GM12878 (cell line): ENCODE measurements at regions not wholly inside any gene's neighbourhood (a gene's known extent, or its start where the extent isn't known, plus 50 kb on each side); places are given as distances from the start of the nearest gene placed in this dataset.

Experiments used
- ATAC-seq: fragments of 200-7000 bp; cut with Tn5 transposase; 3 replicates; pipeline ENCODE4 v1.9.1; 2020; ENCODE audit warnings: mild to moderate bottlenecking, moderate library complexity
- BruUV-seq: library from RNA; stranded (reverse); fragments of 400-500 nt; replicated peaks from 2 replicates; lab custom pipeline; 2021; lab: Mats Ljungman, UMichigan
- CTCF ChIA-PET: fragments of 300-600 bp; sonication (Branson Sonifier 250); formaldehyde crosslinking; extraction: SDS; loops from one replicate; lab custom pipeline; 2021; ENCODE audit warnings: inconsistent platforms; lab: Yijun Ruan, JAX
- POLR2A ChIA-PET: fragments of 350-600 bp; formaldehyde crosslinking; extraction: SDS; loops from one replicate; lab custom pipeline; 2021; ENCODE audit warnings: inconsistent platforms; lab: Charles Lee
- RAD21 ChIA-PET: fragments of 300-600 bp; sonication (Branson Sonifier 250); formaldehyde crosslinking; loops from one replicate; lab custom pipeline; 2023; ENCODE audit warnings: antibody characterized with exemption; ENCODE audit not compliant: unreplicated experiment; lab: Charles Lee
- SMC1A ChIA-PET: fragments of 300-600 bp; sonication (Branson Sonifier 250); formaldehyde crosslinking; loops from one replicate; lab custom pipeline; 2023; ENCODE audit not compliant: unreplicated experiment, uncharacterized antibody; lab: Charles Lee
- DNase-seq: peaks from one replicate; pipeline ENCODE4 v3.0.0-alpha.2; 2011; ENCODE audit warnings: low read depth, low spot score
- FAIRE-seq: peaks from 3 replicates; lab custom pipeline; 2011; peaks lifted over from hg19 to GRCh38; lab: Jason Lieb, UNC
- H2AFZ ChIP-seq: 2 replicates; pipeline ENCODE4 v1.6.0; 2011; ENCODE audit warnings: low read depth, low read length, control low read depth; ENCODE audit not compliant: control insufficient read depth
- H3K27ac ChIP-seq: 2 replicates; pipeline ENCODE4 v1.5.1; 2011; ENCODE audit warnings: control low read depth; ENCODE audit not compliant: control insufficient read depth, insufficient read depth
- H3K27me3 ChIP-seq, 2 experiments: replicated peaks in 1 of 2; 2 replicates each; pipeline versions ENCODE4 v1.6.0 to v1.6.1; 2011; ENCODE audit warnings: low read length in 1 of 2; ENCODE audit not compliant: control insufficient read depth in 2 of 2, insufficient read depth in 2 of 2
- H3K36me3 ChIP-seq, 2 experiments: 2 replicates each; pipeline ENCODE4 v1.5.1; 2011; ENCODE audit warnings: low read length in 1 of 2; ENCODE audit not compliant: control insufficient read depth in 2 of 2, insufficient read depth in 2 of 2
- H3K4me1 ChIP-seq: 2 replicates; pipeline ENCODE4 v1.6.1; 2011; ENCODE audit warnings: mild to moderate bottlenecking, low read length, moderate library complexity, mixed read lengths; ENCODE audit not compliant: control insufficient read depth, insufficient read depth
- H3K4me2 ChIP-seq: 2 replicates; pipeline ENCODE4 v1.6.0; 2011; ENCODE audit warnings: control low read depth; ENCODE audit not compliant: control insufficient read depth, insufficient read depth
- H3K4me3 ChIP-seq: fragments of 200-600 bp; sonication (generic); 2 replicates; pipeline ENCODE4 v1.5.1; 2016
- H3K79me2 ChIP-seq: 2 replicates; pipeline ENCODE4 v1.6.0; 2011; ENCODE audit warnings: low read length; ENCODE audit not compliant: control insufficient read depth, insufficient read depth
- H3K9ac ChIP-seq: 2 replicates; pipeline ENCODE4 v1.8.0; 2011; ENCODE audit warnings: low read length, control low read depth, mixed read lengths; ENCODE audit not compliant: control insufficient read depth, insufficient read depth
- H3K9me3 ChIP-seq: replicated peaks from 3 replicates; pipeline ENCODE4 v1.5.1; 2011; ENCODE audit warnings: mild to moderate bottlenecking, low read length; ENCODE audit not compliant: control insufficient read depth, insufficient read depth
- H4K20me1 ChIP-seq: 2 replicates; pipeline ENCODE4 v1.6.0; 2011; ENCODE audit not compliant: control insufficient read depth, insufficient read depth
- BACH1 ChIP-seq: fragments of 450-650 bp; IDR thresholded peaks from 2 replicates; pipeline ENCODE4 v1.6.1; 2017; ENCODE audit warnings: mild to moderate bottlenecking, borderline replicate concordance
- FOS ChIP-seq: IDR thresholded peaks from 3 replicates; pipeline ENCODE4 v1.6.1; 2011; ENCODE audit warnings: borderline replicate concordance; ENCODE audit not compliant: insufficient read length; ENCODE audit errors: extremely low read depth
- MYB ChIP-seq: fragments of 150-350 bp; IDR thresholded peaks from 2 replicates; pipeline ENCODE4 v1.6.1; 2014; ENCODE audit warnings: mild to moderate bottlenecking, low read depth, low read length, borderline replicate concordance
- NR2C1 ChIP-seq: fragments of 450-650 bp; IDR thresholded peaks from 2 replicates; pipeline ENCODE4 v1.6.1; 2017; ENCODE audit warnings: antibody characterized with exemption, mild to moderate bottlenecking, moderate library complexity
- NR2C2 ChIP-seq: IDR thresholded peaks from 2 replicates; pipeline ENCODE4 v1.6.1; 2011; ENCODE audit warnings: borderline replicate concordance, low read depth; ENCODE audit not compliant: control insufficient read depth, insufficient read length
- PML ChIP-seq: IDR thresholded peaks from 2 replicates; pipeline ENCODE4 v1.6.1; 2012; ENCODE audit warnings: low read length, inconsistent platforms
- SKIL ChIP-seq: fragments of 450-650 bp; IDR thresholded peaks from 2 replicates; pipeline ENCODE4 v1.6.1; 2017; ENCODE audit warnings: mild to moderate bottlenecking, low read depth, inconsistent platforms; ENCODE audit not compliant: poor library complexity, severe bottlenecking
- SREBF2 ChIP-seq: IDR thresholded peaks from 2 replicates; pipeline ENCODE4 v1.6.1; 2012; ENCODE audit warnings: mild to moderate bottlenecking, low read length
- SRF ChIP-seq, 2 experiments: IDR thresholded peaks; 2 replicates each; pipeline ENCODE4 v1.6.1; 2011; ENCODE audit warnings: low read depth in 2 of 2, low read length in 2 of 2, mild to moderate bottlenecking in 1 of 2, moderate library complexity in 1 of 2
- ZNF217 ChIP-seq: fragments of 450-650 bp; IDR thresholded peaks from 2 replicates; pipeline ENCODE4 v1.6.1; 2017; ENCODE audit warnings: antibody characterized with exemption, mild to moderate bottlenecking
- WGBS: methylation state at CpG from one replicate; pipeline ENCODE4 v1.1.6; 2016; ENCODE audit warnings: low lambda C conversion rate; ENCODE audit not compliant: insufficient replicate concordance, insufficient coverage; ENCODE audit errors: missing lambda C conversion rate; 5-methylcytosine and 5-hydroxymethylcytosine counted together
- in situ Hi-C: fragments of 300-500 bp; cut with MboI; formaldehyde crosslinking; loops from 9 replicates; pipeline ENCODE4 v1.14.3; 2018; ENCODE audit warnings: mixed read lengths
- intact Hi-C: fragments of 100-400 bp; cut with micrococcal nuclease; formaldehyde crosslinking; loops from one replicate; pipeline ENCODE4 v1.14.2; 2022; ENCODE audit not compliant: unreplicated experiment

- ATAC-seq (no peak), FAIRE-seq (no peak), DNase-seq (no peak)
- intact Hi-C loops (no loop called here), in situ Hi-C loops (no loop called here)
- RAD21 ChIA-PET = no interaction called here
- no peaks in the 10 kb centered on the region for H4K20me1 ChIP-seq
- no peaks in the 10 kb centered on the region for H3K36me3 ChIP-seq
- no TSS peak for BruUV-seq
- CTCF ChIA-PET = no interaction called here
- no peak overlapping the region for H3K4me2 ChIP-seq
- TF ChIP-seq FOS (no peak), ZNF217 (no peak), PML (no peak), MYB (no peak), SRF (IDR thresholded peaks at IDR 0.05; ENCODE audit: low read depth in 2 of 2, low read length in 2 of 2) (no peak), SKIL (no peak), SREBF2 (no peak), NR2C1 (no peak), BACH1 (no peak), NR2C2 (no peak)
- no peak overlapping the region for H3K27ac ChIP-seq
- H3K9ac ChIP-seq = no peak overlapping the region
- H3K9me3 ChIP-seq = no peaks in the 10 kb centered on the region
- no peak overlapping the region for H2AFZ ChIP-seq
- POLR2A ChIA-PET = no interaction called here
- no peaks in the 10 kb centered on the region for H3K27me3 ChIP-seq
- H3K4me1 ChIP-seq = no peaks in the 10 kb centered on the region
- 9% methylated on average over 2 of the region's 2 CpGs for WGBS
- no peak overlapping the region for H3K4me3 ChIP-seq
- H3K79me2 ChIP-seq = no peaks in the 10 kb centered on the region
- SMC1A ChIA-PET = no interaction called here
These were observed 500.7 kb downstream of the RIT2 start for GRCh38 chr18:42614619-42615293.
